Spinal cord (tissue), 9 donors: ENCODE measurements at regions not wholly inside any gene's neighbourhood (a gene's known extent, or its start where the extent isn't known, plus 50 kb on each side); places are given as distances from the start of the nearest gene placed in this dataset.

Source experiments
- DNase-seq, 6 donors: peaks; one replicate each; pipeline versions ENCODE4 v3.0.0 to v3.0.0-alpha.2; 2013 to 2015; ENCODE audit warnings: low spot score in 6 of 6, low read depth in 4 of 6
- H3K27ac ChIP-seq: one replicate; pipeline ENCODE4 v1.5.1; 2013; ENCODE audit warnings: low read depth, low read length, control low read depth
- H3K27me3 ChIP-seq: one replicate; pipeline ENCODE4 v1.6.1; 2013; ENCODE audit warnings: low read length; ENCODE audit not compliant: control insufficient read depth, insufficient read depth
- H3K36me3 ChIP-seq: one replicate; pipeline ENCODE4 v1.6.1; 2013; ENCODE audit warnings: low read length; ENCODE audit not compliant: control insufficient read depth, insufficient read depth
- H3K4me1 ChIP-seq: one replicate; pipeline ENCODE4 v1.6.1; 2013; ENCODE audit warnings: low read length; ENCODE audit not compliant: control insufficient read depth, insufficient read depth
- H3K4me3 ChIP-seq: one replicate; pipeline ENCODE4 v1.5.1; 2013; ENCODE audit warnings: low read depth, low read length, control low read depth
- H3K9me3 ChIP-seq: one replicate; pipeline ENCODE4 v1.6.1; 2013; ENCODE audit warnings: low read length; ENCODE audit not compliant: control insufficient read depth, insufficient read depth
- WGBS: methylation state at CpG from one replicate; pipeline ENCODE4 v1.1.5; 2013; ENCODE audit warnings: missing lambda C conversion rate; ENCODE audit not compliant: insufficient coverage; 5-methylcytosine and 5-hydroxymethylcytosine counted together
- donor health status: healthy.

GRCh38 chr2:9156483-9156882, 50.1 kb upstream of the ASAP2 start:
- Histone ChIP-seq H3K27ac (no peak overlapping the region), H3K9me3 (no peaks in the 10 kb centered on the region), H3K4me1 (peaks cover 9% of the 10 kb centered on the region), H3K36me3 (no peaks in the 10 kb centered on the region), H3K27me3 (no peaks in the 10 kb centered on the region), H3K4me3 (no peak overlapping the region)
- DNase-seq, result no peak
- 95% methylated on average over 3 of the region's 3 CpGs for WGBS

GRCh38 chr2:9154061-9154460, 52.6 kb upstream of the ASAP2 start:
- Histone ChIP-seq H3K4me3 (no peak overlapping the region), H3K4me1 (peaks cover 12% of the 10 kb centered on the region), H3K9me3 (no peaks in the 10 kb centered on the region), H3K27ac (no peak overlapping the region), H3K27me3 (no peaks in the 10 kb centered on the region), H3K36me3 (no peaks in the 10 kb centered on the region)
- no CpG with 5 or more reads among the region's 2 CpGs for WGBS
- no peak for DNase-seq

GRCh38 chr2:9153643-9153980, 53.0 kb upstream of the ASAP2 start:
- no peak for DNase-seq
- Histone ChIP-seq H3K27me3 (no peaks in the 10 kb centered on the region), H3K36me3 (no peaks in the 10 kb centered on the region), H3K4me3 (no peak overlapping the region), H3K27ac (no peak overlapping the region), H3K9me3 (no peaks in the 10 kb centered on the region), H3K4me1 (peaks cover 16% of the 10 kb centered on the region)
- 41% methylated on average over 3 of the region's 4 CpGs for WGBS

GRCh38 chr2:9152975-9153642, 53.5 kb upstream of the ASAP2 start:
- H3K4me1 ChIP-seq, result peaks cover 16% of the 10 kb centered on the region

GRCh38 chr2:9150906-9151305, 55.7 kb upstream of the ASAP2 start:
- Histone ChIP-seq H3K36me3 (no peaks in the 10 kb centered on the region), H3K4me3 (no peak overlapping the region), H3K9me3 (no peaks in the 10 kb centered on the region), H3K27ac (no peak overlapping the region), H3K27me3 (no peaks in the 10 kb centered on the region), H3K4me1 (peaks cover 20% of the 10 kb centered on the region)
- DNase-seq, result no peak
- whole genome bisulfite sequencing, result 93% methylated on average over 10 of the region's 13 CpGs

More at GRCh38 chr2:9152975-9153642, 53.5 kb upstream of the ASAP2 start:
- 6% methylated on average over 13 of the region's 17 CpGs for WGBS
- Histone ChIP-seq H3K36me3 (no peaks in the 10 kb centered on the region), H3K27me3 (no peaks in the 10 kb centered on the region), H3K4me3 (no peak overlapping the region), H3K27ac (no peak overlapping the region), H3K9me3 (no peaks in the 10 kb centered on the region)
- DNase-seq, result peak in 1 of 6 donors; percentile 59

GRCh38 chr2:9150568-9150900, 56.1 kb upstream of the ASAP2 start:
- DNase-seq, result no peak
- WGBS, result 92% methylated on average over 7 of the region's 7 CpGs
- Histone ChIP-seq H3K36me3 (no peaks in the 10 kb centered on the region), H3K27ac (no peak overlapping the region), H3K27me3 (no peaks in the 10 kb centered on the region), H3K4me3 (no peak overlapping the region), H3K9me3 (no peaks in the 10 kb centered on the region), H3K4me1 (peaks cover 20% of the 10 kb centered on the region)

- WGBS, result 70% methylated on average over 11 of the region's 20 CpGs
- Histone ChIP-seq H3K9me3 (no peaks in the 10 kb centered on the region), H3K36me3 (no peaks in the 10 kb centered on the region), H3K27ac (no peak overlapping the region), H3K4me3 (no peak overlapping the region), H3K27me3 (no peaks in the 10 kb centered on the region), H3K4me1 (peaks cover 20% of the 10 kb centered on the region)
- no peak for DNase-seq
These were observed 56.7 kb upstream of the ASAP2 start for GRCh38 chr2:9149726-9150567.

- 73% methylated on average over 2 of the region's 5 CpGs for WGBS
- no peak overlapping the region for H3K4me3 ChIP-seq
- no peak overlapping the region for H3K27ac ChIP-seq
- no peaks in the 10 kb centered on the region for H3K9me3 ChIP-seq
- no peaks in the 10 kb centered on the region for H3K36me3 ChIP-seq
- no peak for DNase-seq
- H3K4me1 ChIP-seq, result peaks cover 20% of the 10 kb centered on the region
- H3K27me3 ChIP-seq, result no peaks in the 10 kb centered on the region
These were observed 57.3 kb upstream of the ASAP2 start for GRCh38 chr2:9149388-9149660.

- Histone ChIP-seq H3K27ac (no peak overlapping the region), H3K36me3 (no peaks in the 10 kb centered on the region), H3K9me3 (no peaks in the 10 kb centered on the region), H3K4me1 (peaks cover 23% of the 10 kb centered on the region), H3K4me3 (no peak overlapping the region), H3K27me3 (no peaks in the 10 kb centered on the region)
- 97% methylated on average over 6 of the region's 6 CpGs for WGBS
- no peak for DNase-seq
These were observed 60.0 kb upstream of the ASAP2 start for GRCh38 chr2:9146646-9147045.

GRCh38 chr2:9145752-9146430, 60.7 kb upstream of the ASAP2 start:
- H3K4me1 ChIP-seq, result peaks cover 23% of the 10 kb centered on the region
- no peaks in the 10 kb centered on the region for H3K36me3 ChIP-seq
- 78% methylated on average over 21 of the region's 28 CpGs for WGBS
- no peaks in the 10 kb centered on the region for H3K9me3 ChIP-seq
- H3K27ac ChIP-seq, result no peak overlapping the region
- no peak overlapping the region for H3K4me3 ChIP-seq
- no peaks in the 10 kb centered on the region for H3K27me3 ChIP-seq
- DNase-seq, result no peak
